Uterus (tissue), 3 donors: ENCODE measurements at regions not wholly inside any gene's neighbourhood (a gene's known extent, or its start where the extent isn't known, plus 50 kb on each side); places are given as distances from the start of the nearest gene placed in this dataset.

Experiments
- DNase-seq, 2 donors: peaks; one replicate each; pipeline ENCODE4 v3.0.0-alpha.2; 2019 to 2020
- H3K27ac ChIP-seq, 2 donors: fragments of 200-600 bp; sonication (generic); 1 replicate in 1 of 2; 2 replicates in 1 of 2; pipeline ENCODE4 v1.5.1; 2016 to 2018
- H3K27me3 ChIP-seq, 2 donors: fragments of 200-600 bp; sonication (generic); one replicate each; pipeline ENCODE4 v1.5.1; 2018 to 2019; ENCODE audit warnings: control low read depth in 1 of 2
- H3K36me3 ChIP-seq, 2 donors: fragments of 200-600 bp; sonication (generic); one replicate each; pipeline ENCODE4 v1.5.1; 2019; ENCODE audit warnings: control low read depth in 1 of 2
- H3K4me1 ChIP-seq, 2 donors: fragments of 200-600 bp; sonication (generic); one replicate each; pipeline ENCODE4 v1.5.1; 2018 to 2019; ENCODE audit warnings: control low read depth in 1 of 2
- H3K4me3 ChIP-seq, 2 donors: fragments of 200-600 bp; sonication (generic); 1 replicate in 1 of 2; 2 replicates in 1 of 2; pipeline ENCODE4 v1.5.1; 2018 to 2019; ENCODE audit warnings: mild to moderate bottlenecking in 1 of 2
- H3K9me3 ChIP-seq, 2 donors: fragments of 200-600 bp; sonication (generic); one replicate each; pipeline ENCODE4 v1.5.1; 2019; ENCODE audit warnings: control low read depth in 1 of 2
- CTCF ChIP-seq, 4 experiments: fragments of 200-600 bp in 2 of 4; fragments of 450-650 bp in 2 of 4; sonication (generic) in 2 of 4; IDR thresholded peaks; one replicate each; pipeline ENCODE4 v1.5.1; 2016 to 2019; ENCODE audit warnings: antibody characterized with exemption in 4 of 4, mild to moderate bottlenecking in 2 of 4, moderate library complexity in 1 of 4
- POLR2A ChIP-seq, 2 donors: fragments of 450-650 bp; IDR thresholded peaks; one replicate each; pipeline ENCODE4 v1.6.1; 2016; ENCODE audit warnings: antibody characterized with exemption in 2 of 2, mild to moderate bottlenecking in 1 of 2, moderate library complexity in 1 of 2
- intact Hi-C: fragments of 100-400 bp; cut with DNase I; formaldehyde crosslinking; loops from one replicate; pipeline ENCODE4 v1.15.1; 2023; ENCODE audit warnings: low total_unique reads
- donor health status: DM: yes; HTN: yes; CAD: no.

GRCh38 chr13:78370231-78370630 is 233.1 kb downstream of the POU4F1 start:
- no peak for DNase-seq

GRCh38 chr13:78364711-78365110 is 238.6 kb downstream of the POU4F1 start:
- intact Hi-C loops = no loop called here
- TF ChIP-seq POLR2A (IDR thresholded peaks at IDR 0.05) (no peak), CTCF (IDR thresholded peaks at IDR 0.05) (no peak)

More at GRCh38 chr13:78370231-78370630, 233.1 kb downstream of the POU4F1 start:
- no peaks in the 10 kb centered on the region for H3K9me3 ChIP-seq
- TF ChIP-seq CTCF (IDR thresholded peaks at IDR 0.05) = no peak
- no peak for TF ChIP-seq POLR2A (IDR thresholded peaks at IDR 0.05)
- H3K4me3 ChIP-seq = no peak overlapping the region
- no peaks in the 10 kb centered on the region for H3K36me3 ChIP-seq
- H3K27me3 ChIP-seq = no peaks in the 10 kb centered on the region
- no peak overlapping the region for H3K27ac ChIP-seq
- intact Hi-C loops = no loop called here
- H3K4me1 ChIP-seq = no peaks in the 10 kb centered on the region

GRCh38 chr13:78341032-78341431 is 262.3 kb downstream of the POU4F1 start:
- intact Hi-C loops = no loop called here

More at GRCh38 chr13:78364711-78365110, 238.6 kb downstream of the POU4F1 start:
- Histone ChIP-seq H3K4me1 (no peaks in the 10 kb centered on the region), H3K27me3 (no peaks in the 10 kb centered on the region), H3K36me3 (no peaks in the 10 kb centered on the region), H3K9me3 (no peaks in the 10 kb centered on the region), H3K4me3 (no peak overlapping the region), H3K27ac (no peak overlapping the region)
- DNase-seq = no peak

GRCh38 chr13:78339927-78340326 is 263.4 kb downstream of the POU4F1 start:
- DNase-seq = no peak
- Histone ChIP-seq H3K27me3 (no peaks in the 10 kb centered on the region), H3K27ac (no peak overlapping the region), H3K9me3 (no peaks in the 10 kb centered on the region), H3K4me3 (no peak overlapping the region), H3K36me3 (no peaks in the 10 kb centered on the region), H3K4me1 (no peaks in the 10 kb centered on the region)
- intact Hi-C loops = no loop called here
- TF ChIP-seq CTCF (IDR thresholded peaks at IDR 0.05) (no peak), POLR2A (IDR thresholded peaks at IDR 0.05) (no peak)

More at GRCh38 chr13:78341032-78341431, 262.3 kb downstream of the POU4F1 start:
- TF ChIP-seq CTCF (IDR thresholded peaks at IDR 0.05) (no peak), POLR2A (IDR thresholded peaks at IDR 0.05) (no peak)
- no peak overlapping the region for H3K27ac ChIP-seq
- H3K27me3 ChIP-seq = no peaks in the 10 kb centered on the region
- no peaks in the 10 kb centered on the region for H3K9me3 ChIP-seq
- DNase-seq = no peak
- H3K36me3 ChIP-seq = no peaks in the 10 kb centered on the region
- H3K4me1 ChIP-seq = no peaks in the 10 kb centered on the region
- no peak overlapping the region for H3K4me3 ChIP-seq

- no peak overlapping the region for H3K27ac ChIP-seq
- H3K36me3 ChIP-seq = no peaks in the 10 kb centered on the region
- H3K27me3 ChIP-seq = no peaks in the 10 kb centered on the region
- H3K4me1 ChIP-seq = no peaks in the 10 kb centered on the region
- no peak overlapping the region for H3K4me3 ChIP-seq
- intact Hi-C loops = no loop called here
- TF ChIP-seq CTCF (IDR thresholded peaks at IDR 0.05) (no peak), POLR2A (IDR thresholded peaks at IDR 0.05) (no peak)
- H3K9me3 ChIP-seq = no peaks in the 10 kb centered on the region
- DNase-seq = no peak
Measured at GRCh38 chr13:78334059-78334458, 269.3 kb downstream of the POU4F1 start.
